BJ (cell line): ENCODE measurements at regions not wholly inside any gene's neighbourhood (a gene's known extent, or its start where the extent isn't known, plus 50 kb on each side); places are given as distances from the start of the nearest gene placed in this dataset.

Experiments used
- CTCF ChIA-PET: fragments of 350-600 bp; formaldehyde crosslinking; extraction: SDS; loops from one replicate; lab custom pipeline; 2021; ENCODE audit warnings: antibody characterized with exemption, inconsistent platforms; lab: Yijun Ruan, JAX
- POLR2A ChIA-PET: fragments of 300-600 bp; sonication (Branson Sonifier 250); formaldehyde crosslinking; extraction: SDS; loops from one replicate; lab custom pipeline; 2021; ENCODE audit warnings: antibody characterized with exemption; lab: Charles Lee
- DNase-seq: peaks from one replicate; pipeline ENCODE4 v3.0.0-alpha.2; 2011; ENCODE audit warnings: low read depth
- H3K27me3 ChIP-seq: 2 replicates; pipeline ENCODE4 v1.6.0; 2011; ENCODE audit warnings: low read length; ENCODE audit not compliant: control insufficient read depth, insufficient read depth
- H3K36me3 ChIP-seq: 2 replicates; pipeline ENCODE4 v1.5.1; 2011; ENCODE audit warnings: low read length; ENCODE audit not compliant: control insufficient read depth, insufficient read depth
- H3K4me3 ChIP-seq: 2 replicates; pipeline ENCODE4 v1.5.1; 2011; ENCODE audit warnings: low read depth, mild to moderate bottlenecking, control low read depth, low read length
- TF ChIP-seq, protein P1 (sequence below): IDR thresholded peaks from 2 replicates; pipeline ENCODE4 v1.5.1; 2011; ENCODE audit warnings: low read depth, mild to moderate bottlenecking, control low read depth, inconsistent platforms, low read length, moderate library complexity; ENCODE audit not compliant: insufficient read depth

DNA sequence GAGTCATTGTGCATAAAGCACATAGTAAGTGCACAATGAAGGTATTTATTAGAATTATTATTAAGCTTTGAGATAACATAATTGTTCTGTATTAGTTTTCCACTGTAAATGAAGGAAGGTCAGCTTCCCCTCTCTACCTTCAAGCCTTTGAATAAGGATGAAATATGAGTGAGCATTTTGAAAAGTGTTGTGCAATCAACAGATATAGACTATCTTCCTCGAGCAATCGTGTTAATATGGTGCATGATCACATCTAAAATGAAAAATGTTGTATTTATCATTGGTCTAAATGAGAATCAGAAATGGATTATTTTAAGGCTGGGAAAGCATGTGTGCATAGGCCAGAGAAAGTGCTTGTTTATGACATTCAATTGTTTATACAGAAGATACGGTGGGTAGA is 1474.6 kb upstream of the TENM3 start:
- POLR2A ChIA-PET, result no interaction called here

DNA sequence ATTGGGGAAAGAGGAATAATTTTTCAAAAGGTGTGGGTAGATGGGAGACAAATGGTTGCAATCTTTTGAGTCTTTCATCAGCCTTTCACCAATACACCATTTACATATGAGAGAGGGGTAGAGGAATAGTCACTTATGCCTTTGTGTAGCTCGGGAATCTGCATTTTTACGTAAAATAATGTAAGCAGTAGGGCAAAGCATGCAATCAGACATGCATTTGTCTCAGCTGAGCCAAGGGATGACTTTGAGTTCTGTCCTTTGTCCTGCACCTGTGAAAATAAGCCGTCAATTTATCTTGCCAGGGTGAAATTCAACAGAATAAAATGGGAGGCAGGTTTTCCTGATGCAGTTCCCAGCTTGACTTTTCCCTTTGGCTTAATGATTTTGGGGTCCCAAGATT is 1473.4 kb upstream of the TENM3 start:
- POLR2A ChIA-PET, result no interaction called here
- Histone ChIP-seq H3K36me3 (no peaks in the 10 kb centered on the region), H3K4me3 (no peak overlapping the region), H3K27me3 (no peaks in the 10 kb centered on the region)
- CTCF ChIA-PET, result no interaction called here
- no peak for DNase-seq
- TF ChIP-seq, protein P1, sequence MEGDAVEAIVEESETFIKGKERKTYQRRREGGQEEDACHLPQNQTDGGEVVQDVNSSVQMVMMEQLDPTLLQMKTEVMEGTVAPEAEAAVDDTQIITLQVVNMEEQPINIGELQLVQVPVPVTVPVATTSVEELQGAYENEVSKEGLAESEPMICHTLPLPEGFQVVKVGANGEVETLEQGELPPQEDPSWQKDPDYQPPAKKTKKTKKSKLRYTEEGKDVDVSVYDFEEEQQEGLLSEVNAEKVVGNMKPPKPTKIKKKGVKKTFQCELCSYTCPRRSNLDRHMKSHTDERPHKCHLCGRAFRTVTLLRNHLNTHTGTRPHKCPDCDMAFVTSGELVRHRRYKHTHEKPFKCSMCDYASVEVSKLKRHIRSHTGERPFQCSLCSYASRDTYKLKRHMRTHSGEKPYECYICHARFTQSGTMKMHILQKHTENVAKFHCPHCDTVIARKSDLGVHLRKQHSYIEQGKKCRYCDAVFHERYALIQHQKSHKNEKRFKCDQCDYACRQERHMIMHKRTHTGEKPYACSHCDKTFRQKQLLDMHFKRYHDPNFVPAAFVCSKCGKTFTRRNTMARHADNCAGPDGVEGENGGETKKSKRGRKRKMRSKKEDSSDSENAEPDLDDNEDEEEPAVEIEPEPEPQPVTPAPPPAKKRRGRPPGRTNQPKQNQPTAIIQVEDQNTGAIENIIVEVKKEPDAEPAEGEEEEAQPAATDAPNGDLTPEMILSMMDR, result no peak

More for the DNA sequence above, 1474.6 kb upstream of the TENM3 start:
- no peaks in the 10 kb centered on the region for H3K27me3 ChIP-seq
- H3K4me3 ChIP-seq, result no peak overlapping the region
- TF ChIP-seq, protein P1, result no peak
- DNase-seq, result no peak
- H3K36me3 ChIP-seq, result no peaks in the 10 kb centered on the region
- CTCF ChIA-PET, result interaction anchor here (1.1 kb wide), 1 partner anchor 9 kb away, joined by 3 read pairs; no protein-coding TSS in a partner anchor

DNA sequence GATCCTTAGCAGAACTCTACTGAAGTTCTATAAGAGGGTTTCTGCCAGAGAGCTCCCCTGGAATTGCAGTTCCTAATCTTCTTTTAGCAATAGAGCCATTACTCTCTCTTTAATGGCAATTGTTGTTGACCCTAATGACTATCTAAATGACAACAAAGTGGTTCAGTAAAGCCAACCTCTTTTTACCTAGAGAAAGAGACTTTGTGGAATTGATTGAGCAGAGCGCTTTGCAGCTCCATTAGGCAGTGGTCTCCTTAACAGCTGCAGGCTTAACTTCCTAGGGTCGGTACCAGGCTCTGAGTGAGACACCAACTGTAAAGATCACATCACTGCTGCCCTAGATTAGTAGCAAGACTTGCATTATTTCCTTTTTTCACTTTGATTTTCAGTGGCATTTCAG is 1472.9 kb upstream of the TENM3 start:
- Histone ChIP-seq H3K27me3 (no peaks in the 10 kb centered on the region), H3K36me3 (no peaks in the 10 kb centered on the region), H3K4me3 (no peak overlapping the region)
- DNase-seq, result no peak
- TF ChIP-seq, protein P1, result no peak
- ChIA-PET CTCF (no interaction called here), POLR2A (no interaction called here)

DNA sequence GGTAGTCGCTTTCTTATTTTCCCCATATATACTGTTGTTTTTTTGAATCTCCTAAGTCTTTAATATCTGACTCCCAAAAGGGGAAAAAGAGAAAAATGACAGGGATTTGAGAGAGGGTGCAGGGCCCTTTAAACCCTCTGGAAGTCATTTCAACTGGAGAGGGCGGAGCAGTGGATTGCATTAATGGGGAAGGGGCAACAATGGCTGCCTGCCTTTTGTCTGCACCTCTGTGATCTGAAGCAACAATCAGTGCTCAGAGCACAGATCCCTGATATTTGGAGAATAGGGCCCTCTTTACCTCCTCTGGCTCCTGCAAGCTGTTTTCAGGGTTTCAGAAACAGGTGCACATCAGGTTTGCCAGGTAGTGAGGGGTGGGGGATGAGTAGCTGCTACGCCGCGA is 1458.3 kb upstream of the TENM3 start:
- POLR2A ChIA-PET, result no interaction called here
- DNase-seq, result no peak
- H3K27me3 ChIP-seq, result no peaks in the 10 kb centered on the region
- TF ChIP-seq, protein P1, result no peak
- CTCF ChIA-PET, result no interaction called here
- no peak overlapping the region for H3K4me3 ChIP-seq
- no peaks in the 10 kb centered on the region for H3K36me3 ChIP-seq

DNA sequence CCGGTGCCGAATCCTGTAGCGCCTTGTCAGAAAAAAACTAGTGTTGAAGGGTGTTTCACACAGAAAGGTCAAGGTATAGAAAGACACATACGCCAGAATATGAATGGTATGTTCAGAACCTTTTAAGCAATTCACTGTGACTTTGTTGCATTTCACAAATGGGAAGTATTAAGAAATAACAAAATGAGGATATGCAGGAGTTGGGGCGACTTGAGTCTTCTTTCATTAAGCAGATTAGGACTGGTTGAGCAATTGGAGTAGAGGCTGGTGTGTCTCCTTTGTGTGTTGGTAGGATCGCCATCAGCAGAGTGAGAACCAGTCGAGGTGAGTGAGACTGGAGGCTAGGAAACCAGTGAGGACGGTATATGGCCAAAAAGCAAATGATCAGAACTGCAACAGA is 1454.5 kb upstream of the TENM3 start:
- CTCF ChIA-PET, result no interaction called here
- no peaks in the 10 kb centered on the region for H3K27me3 ChIP-seq
- POLR2A ChIA-PET, result no interaction called here
- no peaks in the 10 kb centered on the region for H3K36me3 ChIP-seq
- H3K4me3 ChIP-seq, result no peak overlapping the region
- no peak for DNase-seq
- TF ChIP-seq, protein P1, result no peak
